GM18498 (cell line): ENCODE measurements at regions not wholly inside any gene's neighbourhood (a gene's known extent, or its start where the extent isn't known, plus 50 kb on each side); places are given as distances from the start of the nearest gene placed in this dataset.
"Not testable (repeated sequence)": the region's sequence is repeated elsewhere in the genome, so short reads cannot be mapped to it uniquely, and the experiment has no call there.

Source experiments
- ATAC-seq: cut with Tn5 transposase; IDR thresholded peaks from one replicate; pipeline ENCODE4 v1.9.1; 2021; ENCODE audit warnings: mild to moderate bottlenecking, moderate library complexity; ENCODE audit not compliant: unreplicated experiment

- ATAC-seq = no peak
Measured at GRCh38 chr22:48737461-48738203, 1090.0 kb downstream of the BRD1 start.

DNA sequence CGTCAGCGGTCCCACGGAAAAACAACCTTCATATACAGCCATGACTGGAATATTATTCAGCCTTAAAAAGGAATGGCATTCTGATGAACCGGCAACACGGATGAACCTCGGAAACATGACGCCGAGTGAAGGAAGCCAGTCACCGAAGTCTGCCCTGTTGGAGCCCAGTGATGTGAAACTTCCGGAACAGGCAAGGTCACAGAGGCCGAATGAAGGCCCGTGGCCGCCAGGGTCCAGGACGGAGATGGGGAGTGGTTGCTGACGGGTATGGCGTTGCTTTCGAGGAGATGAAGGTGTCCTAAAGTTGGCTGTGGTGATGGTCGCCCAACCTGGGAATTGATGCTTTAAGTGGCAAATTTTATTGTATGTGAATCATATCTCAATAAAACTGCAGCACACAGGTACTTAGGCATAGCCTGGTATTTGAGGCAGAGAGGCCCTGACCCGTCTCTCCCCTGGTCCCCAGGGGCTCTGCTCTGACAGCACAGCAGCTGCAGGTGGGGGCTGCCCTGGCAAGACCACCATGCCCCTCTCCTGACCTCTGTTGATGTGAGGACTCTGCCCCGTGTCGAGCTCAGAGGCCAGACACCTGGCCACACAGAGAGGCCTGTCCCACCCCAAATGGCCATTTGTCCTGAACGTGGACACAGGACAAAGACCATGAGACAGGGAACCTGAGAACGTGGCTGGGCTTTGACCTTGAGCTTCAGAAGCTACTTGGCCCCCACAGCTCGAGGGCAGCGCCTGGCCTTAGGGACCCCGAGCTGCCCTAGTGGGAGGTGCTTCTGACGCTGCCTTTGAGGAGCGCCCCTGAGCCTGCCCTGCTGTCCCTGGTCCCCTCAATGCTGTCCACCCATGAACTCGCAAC lies 1090.8 kb downstream of the BRD1 start:
- no peak for ATAC-seq

- no peak for ATAC-seq
Measured at GRCh38 chr22:48734961-48735360, 1092.7 kb downstream of the BRD1 start.

GRCh38 chr22:48734359-48734758 lies 1093.3 kb downstream of the BRD1 start:
- no peak for ATAC-seq

GRCh38 chr22:48729499-48730171 lies 1098.0 kb downstream of the BRD1 start:
- ATAC-seq = no peak

DNA sequence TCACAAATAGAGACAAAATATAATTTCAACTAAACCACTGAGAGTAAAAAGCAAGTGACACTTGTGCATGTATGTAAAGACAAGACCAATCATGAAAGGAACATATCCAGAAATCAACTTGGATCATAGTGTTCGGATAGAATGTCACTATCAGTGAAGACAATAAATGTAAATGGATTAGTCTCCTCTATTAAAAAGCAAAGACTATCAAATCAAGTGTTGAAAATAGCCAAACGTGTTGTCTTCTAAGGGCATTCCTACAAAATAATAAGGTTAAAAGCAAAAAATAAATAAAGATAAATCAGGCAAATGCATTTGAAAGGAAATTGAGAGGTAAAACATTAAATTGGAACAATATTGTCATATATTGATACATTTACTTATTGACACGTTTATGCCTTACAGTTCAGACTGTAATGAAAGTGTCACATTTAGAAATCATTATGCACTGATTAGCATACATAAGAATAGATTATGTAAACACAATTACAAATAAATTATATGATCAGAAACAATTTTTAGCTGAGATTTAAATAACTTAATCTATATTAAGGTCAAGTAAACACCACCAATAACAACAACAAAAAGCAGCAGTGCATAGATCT lies 1100.1 kb downstream of the BRD1 start:
- ATAC-seq = no peak

GRCh38 chr22:48724899-48725298 lies 1102.8 kb downstream of the BRD1 start:
- ATAC-seq = no peak

GRCh38 chr22:48722661-48723060 lies 1105.0 kb downstream of the BRD1 start:
- ATAC-seq = no peak

DNA sequence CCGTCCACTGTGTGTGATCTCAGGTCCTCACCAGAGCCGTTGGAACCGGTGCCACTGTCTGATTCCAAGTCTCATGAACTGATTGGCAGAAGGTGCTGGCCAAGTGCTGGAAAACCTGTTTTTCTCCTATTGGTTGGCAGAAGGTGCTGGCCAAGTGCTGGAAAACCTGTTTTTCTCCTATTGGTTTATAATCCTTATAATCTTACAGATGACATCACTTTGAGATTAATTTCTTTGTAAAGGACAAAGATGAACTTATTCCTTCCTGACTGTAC lies 1106.3 kb downstream of the BRD1 start:
- no peak for ATAC-seq

DNA sequence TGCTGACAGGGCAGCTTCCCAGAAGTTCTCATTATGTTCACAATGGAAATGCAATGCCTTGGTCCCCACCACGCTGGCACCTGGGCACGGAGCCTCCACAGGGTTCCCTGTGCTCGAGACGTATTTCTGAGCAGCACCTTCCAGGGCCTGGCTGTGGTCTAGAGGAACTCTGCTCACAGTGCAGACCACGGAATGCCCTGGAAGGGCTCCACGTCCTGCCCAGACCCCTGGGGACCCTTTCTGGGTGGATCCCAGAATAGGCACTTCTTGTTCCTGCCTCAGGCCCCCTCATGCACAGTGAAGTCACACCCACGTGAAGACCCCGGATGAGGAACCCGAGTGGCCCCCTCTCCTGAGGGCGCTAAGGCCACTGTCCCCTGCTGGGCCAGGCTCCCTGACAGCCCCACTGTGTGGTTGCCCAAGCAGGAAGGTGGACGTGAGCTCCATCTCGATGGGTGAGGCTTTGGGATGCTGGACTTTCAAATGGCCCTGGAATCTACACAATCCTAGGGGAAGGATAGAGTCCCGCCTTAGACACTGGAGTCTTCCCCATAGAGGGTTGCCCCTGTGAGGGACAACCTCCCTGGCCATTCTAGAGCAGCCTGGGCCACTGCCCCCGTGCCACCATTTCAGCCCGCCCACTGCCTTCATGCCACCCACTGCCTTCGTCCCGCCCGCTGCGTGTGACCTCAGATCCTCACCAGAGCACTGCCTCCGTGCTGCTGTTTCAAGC lies 1106.8 kb downstream of the BRD1 start:
- ATAC-seq = no peak

DNA sequence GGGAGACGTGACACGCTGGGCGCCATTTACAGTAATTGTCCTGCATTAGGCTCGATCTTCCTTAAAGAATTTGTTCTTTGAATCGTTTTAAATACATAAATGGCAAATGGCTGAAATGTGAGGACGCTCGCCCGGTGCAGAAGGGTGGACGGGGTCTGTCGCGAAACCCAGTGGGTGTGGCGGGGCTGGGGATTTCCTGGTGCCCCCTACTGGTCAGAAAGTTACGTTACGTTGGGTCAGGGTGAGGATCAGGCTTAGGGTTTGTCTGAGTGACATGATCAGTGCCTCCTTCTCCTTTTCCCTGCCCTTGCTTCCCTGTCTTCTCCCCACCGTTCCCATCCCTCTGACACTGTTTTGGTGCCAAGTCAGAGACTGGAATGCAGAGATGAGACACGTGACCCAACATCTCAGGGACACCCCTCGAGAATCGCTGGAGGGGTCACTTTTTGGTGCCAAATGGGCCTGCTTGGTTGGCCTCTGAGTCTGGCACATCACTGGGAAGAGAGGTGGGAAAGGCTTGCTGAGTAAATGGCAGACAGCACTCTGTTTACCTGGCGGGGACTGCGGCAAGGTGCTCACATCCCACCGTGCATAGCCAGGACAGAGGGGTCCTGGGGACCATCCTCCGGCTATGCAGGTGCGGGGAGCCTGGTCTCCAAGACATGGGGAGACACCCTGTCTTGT lies 1107.6 kb downstream of the BRD1 start:
- no peak for ATAC-seq

- no peak for ATAC-seq
Measured at GRCh38 chr22:48718818-48719500, 1108.7 kb downstream of the BRD1 start.

DNA sequence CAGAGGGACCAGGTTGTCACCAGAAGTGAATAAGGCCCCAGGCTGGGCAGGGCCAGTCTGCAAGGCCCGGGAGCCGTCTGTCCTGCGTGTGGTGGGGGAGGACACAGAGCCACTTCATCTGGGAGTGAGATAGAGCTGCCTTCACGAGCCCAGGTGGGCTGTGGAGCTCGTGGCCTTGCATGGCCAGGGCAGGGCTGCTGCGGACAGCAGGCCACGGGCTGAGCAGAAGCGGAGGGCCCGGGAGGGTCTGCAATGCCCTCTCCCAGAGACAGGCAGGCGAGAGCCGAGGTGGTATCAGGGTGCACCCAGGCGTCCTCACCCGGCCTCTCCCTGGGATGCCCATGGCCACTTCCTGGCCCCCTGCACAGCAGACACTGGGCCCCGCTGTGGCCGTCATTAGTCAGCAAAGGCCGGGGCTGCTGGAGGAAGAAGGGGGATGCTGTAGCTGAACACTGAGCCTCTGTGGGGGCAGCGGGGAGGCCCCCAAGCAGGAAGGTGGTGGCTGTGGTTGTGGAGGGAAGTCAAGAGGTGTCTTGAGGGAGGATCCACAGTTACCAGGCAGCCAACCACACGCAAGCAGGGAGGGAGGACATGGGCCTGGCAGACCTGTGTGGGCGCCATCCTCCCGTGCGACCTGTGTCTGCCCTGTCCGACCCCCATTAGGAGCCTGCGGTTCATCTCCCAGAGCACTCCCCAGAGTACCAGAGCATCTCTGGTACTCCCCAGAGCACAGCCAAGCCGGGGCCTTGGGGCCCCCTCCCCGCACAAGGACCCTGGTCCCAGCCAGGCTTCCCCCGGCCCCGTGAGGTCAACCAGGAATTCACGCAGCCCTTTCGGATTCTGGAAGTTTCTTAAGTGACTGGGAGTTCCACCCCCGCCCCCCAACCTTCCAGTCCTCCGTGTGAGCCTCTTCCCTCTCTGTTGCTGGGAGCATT lies 1109.5 kb downstream of the BRD1 start:
- ATAC-seq = no peak

DNA sequence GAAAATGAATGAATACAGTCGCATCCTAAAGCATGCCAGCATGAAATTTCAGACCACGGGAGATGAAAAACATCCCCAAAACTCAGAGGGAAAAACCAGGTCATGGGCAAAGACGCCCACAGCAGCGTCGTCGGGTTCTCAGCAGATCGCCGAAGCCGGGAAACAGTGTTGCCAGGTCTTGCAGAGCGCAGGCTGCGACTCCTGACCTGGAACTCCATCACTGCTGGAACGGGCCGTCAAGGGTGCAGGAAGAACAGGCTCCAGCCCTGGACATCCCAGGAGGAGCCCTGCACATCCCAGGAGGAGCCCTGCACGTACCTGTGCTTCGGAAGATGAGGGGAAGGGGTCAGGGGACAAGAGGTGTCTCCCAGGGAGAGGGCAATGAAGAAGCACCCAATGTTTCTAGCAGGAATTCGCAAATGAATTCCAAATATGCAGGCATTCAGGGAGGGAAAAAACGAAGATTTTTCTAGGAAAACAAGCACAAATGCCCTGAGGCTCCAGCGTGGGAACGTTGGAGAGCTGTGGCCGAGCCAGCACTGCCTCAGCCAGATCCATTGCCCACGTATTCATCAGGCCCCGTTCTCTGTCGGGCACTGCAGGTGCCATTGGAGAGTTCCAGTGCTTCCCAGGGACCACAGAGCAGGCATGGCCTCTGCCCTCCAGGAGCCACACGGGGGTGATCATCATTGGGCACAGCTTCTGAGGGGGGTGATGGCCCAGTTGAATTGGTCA lies 1110.4 kb downstream of the BRD1 start:
- no peak for ATAC-seq

- not testable (repeated sequence) for ATAC-seq
Measured at GRCh38 chr22:48716154-48716553, 1111.5 kb downstream of the BRD1 start.

DNA sequence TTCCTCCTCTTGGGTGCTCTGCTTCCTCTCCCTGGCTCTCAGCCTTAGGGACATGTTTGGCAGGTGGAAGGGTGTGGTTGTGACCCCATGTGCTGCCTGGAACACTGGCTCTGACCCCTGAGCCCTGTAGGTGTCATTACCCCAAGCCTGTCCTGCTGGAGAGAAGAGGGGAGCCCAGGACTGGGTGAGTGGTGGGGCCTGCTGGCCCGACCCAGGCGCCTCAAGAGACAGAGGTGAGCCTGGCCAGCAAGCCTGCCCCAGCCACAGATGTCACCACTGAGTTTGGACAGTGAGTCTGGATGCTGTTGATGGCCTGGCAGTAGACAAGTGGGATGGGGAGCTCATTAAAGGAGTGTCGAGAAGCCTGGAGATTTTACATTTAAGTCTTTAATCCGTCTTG lies 1112.2 kb downstream of the BRD1 start:
- ATAC-seq = no peak

- ATAC-seq = no peak
Measured at GRCh38 chr22:48714231-48714630, 1113.4 kb downstream of the BRD1 start.
